Right lobe of liver (tissue), 6 donors: ENCODE measurements at regions not wholly inside any gene's neighbourhood (a gene's known extent, or its start where the extent isn't known, plus 50 kb on each side); places are given as distances from the start of the nearest gene placed in this dataset.

ENCODE experiments used
- ATAC-seq, 4 donors: fragments of 200-7000 bp; cut with Tn5 transposase; one replicate each; pipeline ENCODE4 v1.9.1; 2020; ENCODE audit warnings: mild to moderate bottlenecking in 4 of 4, moderate library complexity in 4 of 4
- DNase-seq, 3 donors: peaks; one replicate each; pipeline ENCODE4 v3.0.0-alpha.2; 2020
- H3K27ac ChIP-seq, 3 donors: fragments of 200-600 bp; one replicate each; pipeline ENCODE4 v1.8.0; 2022
- H3K27me3 ChIP-seq, 2 donors: fragments of 200-600 bp; one replicate each; pipeline ENCODE4 v1.8.0; 2022
- H3K36me3 ChIP-seq, 4 donors: fragments of 200-600 bp; sonication (generic) in 1 of 4; one replicate each; pipeline versions ENCODE4 v1.5.1 to v1.8.0; 2017 to 2022; ENCODE audit warnings: control low read depth in 1 of 4
- H3K4me1 ChIP-seq, 4 donors: fragments of 200-600 bp; sonication (generic) in 1 of 4; one replicate each; pipeline versions ENCODE4 v1.5.1 to v1.8.0; 2017 to 2022; ENCODE audit warnings: control low read depth in 1 of 4
- H3K4me3 ChIP-seq, 3 donors: fragments of 200-600 bp; one replicate each; pipeline ENCODE4 v1.8.0; 2022
- H3K9me3 ChIP-seq, 4 donors: fragments of 200-600 bp; sonication (generic) in 1 of 4; one replicate each; pipeline versions ENCODE4 v1.5.1 to v1.8.0; 2017 to 2022; ENCODE audit warnings: control low read depth in 1 of 4
- POLR2A ChIP-seq: fragments of 450-650 bp; IDR thresholded peaks from one replicate; pipeline ENCODE4 v1.6.1; 2017; ENCODE audit warnings: antibody characterized with exemption, mild to moderate bottlenecking
- WGBS: methylation state at CpG from one replicate; pipeline ENCODE4 v1.1.6; 2018; ENCODE audit warnings: low coverage, low lambda C conversion rate; ENCODE audit not compliant: insufficient coverage; ENCODE audit errors: missing lambda C conversion rate; 5-methylcytosine and 5-hydroxymethylcytosine counted together
- intact Hi-C, 2 donors: fragments of 100-400 bp; cut with DNase I; formaldehyde crosslinking; loops; one replicate each; pipeline versions ENCODE4 v1.11.2 to v1.14.1; 2022
- TF ChIP-seq, protein P1 (sequence below), 4 donors: fragments of 200-600 bp in 3 of 4; fragments of 450-650 bp in 1 of 4; IDR thresholded peaks; one replicate each; pipeline versions ENCODE4 v1.5.1 to v1.8.0; 2016 to 2022; ENCODE audit warnings: antibody characterized with exemption in 4 of 4, mild to moderate bottlenecking in 2 of 4
- donor health status: DM: no; HTN: yes; CAD: no.
- donor health status: DM: no; HTN: no; CAD: no.
- donor health status: DM: no; HTN: no; CAD: no.
- donor health status: DM: no; HTN: yes; CAD: no.
- donor health status: DM: no; HTN: yes; CAD: no.

DNA sequence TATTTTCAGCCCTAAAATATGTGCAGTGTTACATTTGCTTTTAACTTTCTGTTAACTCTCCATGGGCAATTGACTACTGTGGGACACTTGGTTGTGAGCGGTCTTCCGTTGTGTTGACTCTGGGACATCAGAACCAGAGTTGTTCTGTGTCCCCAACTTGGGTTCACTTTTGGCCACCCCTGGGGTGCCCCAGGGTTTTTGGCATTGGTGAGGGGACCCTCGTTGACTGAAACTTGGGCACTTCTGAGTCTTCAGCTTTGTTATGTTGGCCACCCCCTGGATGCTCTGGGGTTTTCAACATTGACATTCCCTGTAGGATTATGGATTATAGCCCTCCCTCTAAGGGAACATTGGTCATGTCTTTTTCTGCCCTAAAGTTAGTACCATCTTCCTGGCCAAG, 57.1 kb downstream of the OR10H4 start:
- no peak for TF ChIP-seq POLR2A
- TF ChIP-seq, protein P1, sequence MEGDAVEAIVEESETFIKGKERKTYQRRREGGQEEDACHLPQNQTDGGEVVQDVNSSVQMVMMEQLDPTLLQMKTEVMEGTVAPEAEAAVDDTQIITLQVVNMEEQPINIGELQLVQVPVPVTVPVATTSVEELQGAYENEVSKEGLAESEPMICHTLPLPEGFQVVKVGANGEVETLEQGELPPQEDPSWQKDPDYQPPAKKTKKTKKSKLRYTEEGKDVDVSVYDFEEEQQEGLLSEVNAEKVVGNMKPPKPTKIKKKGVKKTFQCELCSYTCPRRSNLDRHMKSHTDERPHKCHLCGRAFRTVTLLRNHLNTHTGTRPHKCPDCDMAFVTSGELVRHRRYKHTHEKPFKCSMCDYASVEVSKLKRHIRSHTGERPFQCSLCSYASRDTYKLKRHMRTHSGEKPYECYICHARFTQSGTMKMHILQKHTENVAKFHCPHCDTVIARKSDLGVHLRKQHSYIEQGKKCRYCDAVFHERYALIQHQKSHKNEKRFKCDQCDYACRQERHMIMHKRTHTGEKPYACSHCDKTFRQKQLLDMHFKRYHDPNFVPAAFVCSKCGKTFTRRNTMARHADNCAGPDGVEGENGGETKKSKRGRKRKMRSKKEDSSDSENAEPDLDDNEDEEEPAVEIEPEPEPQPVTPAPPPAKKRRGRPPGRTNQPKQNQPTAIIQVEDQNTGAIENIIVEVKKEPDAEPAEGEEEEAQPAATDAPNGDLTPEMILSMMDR (IDR thresholded peaks at IDR 0.05) = no peak

DNA sequence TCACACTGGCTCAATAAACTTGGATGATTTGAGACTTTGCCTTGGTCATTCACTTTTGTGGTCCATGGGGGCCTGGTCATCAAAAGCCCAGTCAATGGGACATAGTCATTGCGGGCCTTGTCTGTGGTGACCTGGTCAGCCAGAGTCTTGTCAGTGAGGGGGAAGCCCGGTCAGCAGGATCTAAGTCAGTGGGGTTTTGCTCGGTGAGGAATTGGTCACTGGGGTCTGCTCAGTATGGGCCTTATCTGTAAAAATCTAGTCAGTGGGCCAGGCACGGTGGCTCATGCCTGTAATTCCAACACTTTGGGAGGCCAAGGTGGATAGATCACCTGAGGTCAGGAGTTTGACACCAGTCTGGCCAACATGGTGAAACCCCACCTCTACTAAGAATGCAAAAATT, 63.7 kb upstream of the TPM4 start:
- WGBS = no CpG with 5 or more reads among the region's 4 CpGs
- intact Hi-C loops = no loop called here
- H3K27ac ChIP-seq = no peak overlapping the region
- TF ChIP-seq, protein P1 (IDR thresholded peaks at IDR 0.05) = no peak
- no peak for TF ChIP-seq POLR2A
- H3K27me3 ChIP-seq = no peaks in the 10 kb centered on the region
- no peak overlapping the region for H3K4me3 ChIP-seq
- H3K4me1 ChIP-seq = no peaks in the 10 kb centered on the region
- H3K9me3 ChIP-seq = no peaks in the 10 kb centered on the region
- H3K36me3 ChIP-seq = no peaks in the 10 kb centered on the region
- no peak for ATAC-seq
- DNase-seq = no peak

More for the DNA sequence above, 57.1 kb downstream of the OR10H4 start:
- intact Hi-C loops = no loop called here
- H3K36me3 ChIP-seq = no peaks in the 10 kb centered on the region
- no peaks in the 10 kb centered on the region for H3K9me3 ChIP-seq
- H3K4me3 ChIP-seq = no peak overlapping the region
- ATAC-seq (no peak), DNase-seq (no peak)
- 83% methylated on average over 2 of the region's 3 CpGs for WGBS
- H3K27me3 ChIP-seq = no peaks in the 10 kb centered on the region
- no peak overlapping the region for H3K27ac ChIP-seq
- peaks cover 0 to 4% (median 0%) of the 10 kb centered on the region in 4 donors for H3K4me1 ChIP-seq

DNA sequence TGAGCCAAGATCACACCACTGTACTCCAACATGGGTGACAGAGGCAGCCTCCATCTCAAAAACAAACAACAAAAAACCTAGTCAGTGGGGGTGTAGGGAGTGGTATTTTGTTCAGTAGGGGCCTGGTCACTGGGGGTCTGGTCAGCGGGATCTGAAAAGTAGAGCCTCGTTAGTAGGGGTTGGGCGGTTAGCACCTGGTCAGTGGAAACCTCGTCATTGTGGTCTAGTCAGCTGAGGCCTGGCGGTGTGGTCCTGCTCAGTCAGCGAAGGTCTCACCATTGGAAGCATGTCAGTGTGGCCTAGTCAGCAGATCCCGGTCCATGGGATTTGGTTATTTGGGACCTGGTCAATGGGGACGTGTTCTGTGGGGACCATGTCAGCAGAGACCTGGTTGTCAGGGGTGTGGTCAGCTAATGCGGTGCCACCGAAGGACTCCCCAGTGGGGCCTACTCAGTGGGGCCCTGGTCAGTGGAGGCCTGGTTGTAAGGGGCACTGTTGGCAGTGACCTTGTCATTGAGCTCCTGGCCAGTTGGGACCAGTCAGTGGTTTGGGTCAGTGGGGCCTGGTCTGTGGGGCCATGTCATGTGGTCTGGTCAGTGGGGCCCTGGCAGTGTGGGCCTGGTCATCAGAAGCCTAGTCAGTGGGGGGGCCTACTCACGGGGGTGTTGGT, 63.0 kb upstream of the TPM4 start:
- no peak for ATAC-seq
- intact Hi-C loops = no loop called here
- WGBS = 95% methylated on average over 4 of the region's 11 CpGs
- DNase-seq = no peak
- no peak for TF ChIP-seq POLR2A
- TF ChIP-seq, protein P1 (IDR thresholded peaks at IDR 0.05) = no peak
- no peaks in the 10 kb centered on the region for H3K9me3 ChIP-seq
- H3K27me3 ChIP-seq = no peaks in the 10 kb centered on the region
- H3K27ac ChIP-seq = no peak overlapping the region
- H3K4me3 ChIP-seq = no peak overlapping the region
- H3K4me1 ChIP-seq = no peaks in the 10 kb centered on the region
- H3K36me3 ChIP-seq = no peaks in the 10 kb centered on the region

DNA sequence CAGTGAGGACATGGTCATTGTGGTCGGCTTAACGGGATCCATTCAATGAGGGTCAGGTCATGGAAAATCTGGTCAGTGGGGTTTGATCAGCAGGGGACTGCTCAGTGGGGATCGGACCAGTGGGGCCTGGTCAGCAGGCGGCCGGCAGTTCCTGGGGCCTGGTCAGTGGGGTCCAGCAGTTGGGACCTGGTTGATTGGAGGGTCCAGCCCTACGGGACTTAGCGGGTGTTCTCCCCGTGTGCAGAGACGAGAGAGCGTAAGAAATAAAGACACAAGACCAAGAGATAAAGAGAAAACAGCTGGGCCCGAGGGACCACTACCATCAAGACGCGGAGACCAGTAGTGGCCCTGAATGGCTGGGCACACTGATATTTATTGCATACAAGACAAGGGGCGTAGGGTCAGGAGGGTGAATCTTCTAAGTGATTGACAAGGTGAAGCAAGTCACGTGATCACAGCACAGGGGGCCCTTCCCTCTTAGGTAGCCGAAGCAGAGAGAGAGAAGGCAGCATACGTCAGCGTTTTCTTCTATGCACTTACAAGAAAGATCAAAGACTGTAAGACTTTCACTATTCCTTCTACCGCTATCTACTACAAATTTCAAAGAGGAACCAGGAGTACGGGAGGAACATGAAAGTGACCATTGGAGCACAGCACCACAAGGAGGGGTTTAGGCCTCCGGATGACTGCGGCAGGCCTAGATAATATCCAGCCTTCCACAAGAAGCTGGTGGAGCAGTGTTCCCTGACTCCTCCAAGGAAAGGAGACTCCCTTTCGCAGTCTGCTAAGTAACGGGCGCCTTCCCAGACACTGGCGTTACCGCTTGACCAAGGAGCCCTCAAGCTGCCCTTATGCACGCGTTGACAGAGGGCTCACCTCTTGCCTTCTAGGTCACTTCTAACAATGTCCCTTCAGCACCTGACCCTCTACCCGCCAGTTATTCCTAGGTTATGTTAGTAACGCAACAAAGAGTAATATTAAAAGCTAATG, 62.1 kb upstream of the TPM4 start:
- intact Hi-C loops = no loop called here
- H3K36me3 ChIP-seq = no peaks in the 10 kb centered on the region

More for the DNA sequence above, 62.1 kb upstream of the TPM4 start:
- H3K27ac ChIP-seq = no peak overlapping the region
- no peaks in the 10 kb centered on the region for H3K4me1 ChIP-seq
- no peak for DNase-seq
- no peaks in the 10 kb centered on the region for H3K27me3 ChIP-seq
- 90% methylated on average over 20 of the region's 31 CpGs for WGBS
- H3K9me3 ChIP-seq = no peaks in the 10 kb centered on the region
- no peak overlapping the region for H3K4me3 ChIP-seq
- ATAC-seq = no peak
- TF ChIP-seq, protein P1 (IDR thresholded peaks at IDR 0.05) = no peak
- no peak for TF ChIP-seq POLR2A
